Neural progenitor cell (in vitro differentiated cells): ENCODE measurements at regions not wholly inside any gene's neighbourhood (a gene's known extent, or its start where the extent isn't known, plus 50 kb on each side); places are given as distances from the start of the nearest gene placed in this dataset.

Experiments used
- CTCF ChIP-seq: fragments of 200-600 bp; sonication (generic); IDR thresholded peaks from 2 replicates; pipeline ENCODE4 v1.5.1; 2017; ENCODE audit warnings: antibody characterized with exemption, mild to moderate bottlenecking
- EZH2 ChIP-seq: fragments of 200-600 bp; sonication (generic); IDR thresholded peaks from 2 replicates; pipeline ENCODE4 v1.6.1; 2017; ENCODE audit warnings: antibody characterized with exemption, mild to moderate bottlenecking, moderate library complexity
- EZH2phosphoT487 ChIP-seq: fragments of 200-600 bp; sonication (generic); IDR thresholded peaks from 2 replicates; pipeline ENCODE4 v1.6.1; 2017; ENCODE audit warnings: antibody characterized with exemption

- TF ChIP-seq CTCF (no peak), EZH2phosphoT487 (no peak), EZH2 (no peak)
Observed at GRCh38 chr5:5065472-5065871, 74.7 kb upstream of the ADAMTS16 start.
